DMS79 treated with DMSO at 0.1 percent for 48 hours (cell line): ENCODE measurements at regions not wholly inside any gene's neighbourhood (a gene's known extent, or its start where the extent isn't known, plus 50 kb on each side); places are given as distances from the start of the nearest gene placed in this dataset.

Experiments used
- DNase-seq: peaks from one replicate; lab custom pipeline; 2025; lab: John Stamatoyannopoulos, UW

DNA sequence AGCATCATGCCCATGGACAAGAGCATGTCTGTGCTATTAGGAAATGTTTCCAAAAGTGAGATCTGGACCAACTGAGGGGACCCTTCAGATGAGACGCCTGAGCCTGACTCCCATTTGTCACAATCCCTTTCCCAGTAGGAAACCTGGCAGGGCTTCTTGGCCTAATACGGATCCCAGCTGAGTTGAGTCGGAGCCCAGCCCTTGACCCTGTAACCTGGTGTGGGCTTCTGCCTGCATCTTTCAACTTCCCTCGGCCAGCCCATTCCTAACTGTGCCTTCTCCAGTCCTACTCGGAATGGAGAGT lies 148.3 kb downstream of the IRX2 start:
- no peak for DNase-seq

DNA sequence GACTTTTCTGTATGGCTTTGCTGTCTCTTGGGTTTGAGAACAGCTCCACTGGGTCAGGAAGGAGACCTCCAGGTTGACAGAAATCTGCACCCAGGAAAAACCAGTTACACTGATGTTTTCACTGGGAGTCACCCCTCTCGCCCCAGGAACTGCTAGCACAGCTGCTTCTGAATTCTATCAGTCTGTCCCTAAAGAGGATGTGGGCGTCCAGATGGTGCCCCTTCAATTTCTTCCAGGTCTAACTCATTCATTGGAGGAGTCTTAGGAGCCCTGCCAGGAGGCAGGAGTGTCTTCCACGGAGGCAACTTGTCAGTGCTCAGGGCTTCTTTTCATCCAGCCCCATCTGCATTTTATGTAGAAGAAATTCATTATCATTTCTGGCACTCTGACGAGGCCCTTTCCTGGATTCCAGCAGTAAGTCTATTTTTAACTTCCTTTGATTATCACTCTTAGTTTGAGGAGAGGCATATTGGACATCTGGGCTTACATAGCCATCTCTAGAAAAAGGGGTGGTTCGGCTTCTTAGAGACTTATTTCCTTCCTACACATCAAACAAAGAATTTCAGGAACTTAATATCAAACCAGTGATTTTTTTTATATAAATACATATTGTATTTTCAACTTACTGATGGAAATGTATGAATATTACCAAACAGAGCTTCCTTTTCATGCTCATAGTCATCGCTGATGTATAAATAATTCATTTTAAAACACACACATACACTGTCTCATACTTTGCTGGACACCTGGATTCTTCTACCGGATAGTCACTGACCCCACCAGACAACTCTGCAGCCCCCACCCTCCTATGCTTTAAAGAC lies 148.8 kb downstream of the IRX2 start:
- no peak for DNase-seq

GRCh38 chr5:2598503-2598902 lies 153.0 kb downstream of the IRX2 start:
- DNase-seq = no peak

- DNase-seq = no peak
Measured at GRCh38 chr5:2594701-2595100, 156.8 kb downstream of the IRX2 start.

- no peak for DNase-seq
Measured at GRCh38 chr5:2592766-2593165, 158.7 kb downstream of the IRX2 start.

DNA sequence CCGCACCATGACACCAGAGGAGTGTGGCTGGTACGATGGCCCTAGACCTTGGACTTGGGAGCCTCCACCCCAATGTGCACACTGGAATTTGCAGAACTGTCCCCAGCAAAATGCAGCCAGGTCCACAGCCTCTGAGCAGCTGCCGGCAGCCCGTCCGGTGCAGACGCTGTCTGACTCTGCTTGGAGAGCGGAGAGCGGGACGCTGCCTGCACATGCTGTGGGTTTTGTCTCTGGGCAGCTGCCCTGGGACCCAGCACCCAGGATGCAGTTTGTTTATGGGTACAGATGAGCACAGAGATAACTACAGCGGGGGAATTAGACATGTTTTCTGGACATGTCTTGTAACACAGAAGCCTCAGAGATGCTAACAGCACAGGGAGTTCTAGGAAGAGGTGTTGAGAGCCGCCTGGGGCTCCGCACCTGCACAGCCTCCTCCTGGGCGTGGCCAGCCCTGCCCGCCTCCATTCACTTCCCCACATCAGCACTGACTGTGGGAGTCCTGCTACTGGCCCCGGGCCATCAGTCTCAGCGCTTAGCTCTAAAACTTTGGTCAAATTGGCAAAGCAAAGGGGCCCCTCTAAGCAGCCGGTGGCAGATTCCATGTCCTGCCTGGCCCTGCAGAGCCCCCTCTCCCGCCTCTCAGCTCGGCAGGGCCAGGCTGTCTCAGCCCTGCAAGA lies 159.6 kb downstream of the IRX2 start:
- DNase-seq = peak; percentile 22

DNA sequence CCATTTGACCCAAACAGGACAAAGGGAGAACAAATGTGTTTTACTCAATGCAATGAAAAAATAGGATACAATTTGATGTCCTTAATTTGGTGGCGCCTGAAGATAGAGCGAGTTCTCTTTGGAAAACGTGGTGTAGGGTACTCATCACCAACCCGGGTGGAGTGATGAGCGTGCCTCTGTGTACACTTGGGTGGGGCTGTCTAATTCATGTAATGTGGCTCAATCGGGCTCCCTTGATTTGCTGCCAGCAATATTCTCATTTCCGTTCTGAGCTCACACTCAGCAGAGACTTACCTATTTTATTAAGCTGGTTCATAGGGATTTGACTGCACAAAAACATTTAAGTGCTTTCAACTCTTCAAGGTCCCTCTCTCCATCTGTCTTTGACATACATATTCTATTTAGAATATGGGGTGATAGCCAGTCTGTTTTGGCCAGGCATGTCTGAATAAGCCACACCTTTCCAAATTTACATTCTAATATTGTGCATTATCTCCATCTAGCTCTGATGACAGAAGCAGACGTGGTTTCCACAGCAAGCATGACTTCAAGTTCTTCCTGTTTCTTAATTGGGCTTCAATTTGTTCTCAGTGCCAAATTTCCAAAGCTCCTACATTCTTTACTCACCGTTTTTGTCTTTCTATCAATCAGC lies 162.5 kb downstream of the IRX2 start:
- DNase-seq = peak; percentile 71

- DNase-seq = no peak
Measured at GRCh38 chr5:2587189-2588031, 164.1 kb downstream of the IRX2 start.

DNA sequence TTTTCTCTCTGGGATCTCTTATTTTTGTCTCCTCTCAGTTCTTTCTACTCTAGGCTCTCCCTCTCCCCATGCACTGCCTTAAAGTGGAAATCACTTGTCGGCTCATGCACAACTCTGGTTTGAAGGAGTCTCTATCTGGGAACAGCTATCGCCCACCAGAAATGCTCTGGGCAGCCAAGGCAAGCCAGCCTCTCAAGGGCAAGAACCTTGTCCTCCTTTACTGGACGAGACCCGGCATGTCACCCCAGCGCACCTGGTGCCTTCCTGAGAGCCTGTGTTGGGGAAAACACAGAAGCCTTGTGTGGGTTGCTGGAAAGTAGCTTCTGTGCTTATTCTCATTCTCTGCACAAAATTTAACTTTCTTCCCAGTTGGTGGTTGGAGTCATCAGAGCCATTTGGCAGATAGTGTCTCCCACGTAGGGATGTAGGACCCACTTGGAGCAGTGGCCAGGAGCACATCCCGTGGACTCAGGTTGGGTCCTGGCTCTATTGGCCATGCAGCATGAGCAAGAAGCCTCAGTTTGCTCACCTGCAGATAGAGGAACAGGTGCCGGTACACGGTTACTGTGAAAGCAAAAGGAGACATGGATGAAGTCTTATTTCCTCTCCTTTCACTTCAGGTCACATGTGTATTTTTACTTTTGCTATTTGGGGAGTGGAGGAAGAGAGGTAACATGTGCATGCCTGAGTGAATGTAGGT lies 165.3 kb downstream of the IRX2 start:
- no peak for DNase-seq

- DNase-seq = no peak
Measured at GRCh38 chr5:2584579-2585269, 166.8 kb downstream of the IRX2 start.

DNA sequence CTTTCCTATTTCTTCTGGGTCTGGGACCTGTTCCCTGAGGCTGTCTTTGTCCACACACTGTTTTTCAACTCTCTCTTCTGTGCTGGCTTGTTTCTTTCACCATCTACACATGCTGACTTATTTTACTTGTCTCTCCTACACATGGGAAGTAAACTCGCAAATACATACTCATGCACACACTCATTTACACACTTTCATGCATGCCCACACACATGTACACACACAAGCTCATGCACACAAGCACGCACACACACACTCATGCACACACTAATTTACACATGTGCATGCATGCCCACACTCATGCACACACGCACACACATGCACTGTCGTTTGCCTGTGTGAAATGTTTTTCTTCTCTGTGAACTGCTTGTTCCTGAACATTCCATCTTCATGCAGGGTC lies 169.0 kb downstream of the IRX2 start:
- no peak for DNase-seq

GRCh38 chr5:2582106-2582505 lies 169.4 kb downstream of the IRX2 start:
- no peak for DNase-seq

DNA sequence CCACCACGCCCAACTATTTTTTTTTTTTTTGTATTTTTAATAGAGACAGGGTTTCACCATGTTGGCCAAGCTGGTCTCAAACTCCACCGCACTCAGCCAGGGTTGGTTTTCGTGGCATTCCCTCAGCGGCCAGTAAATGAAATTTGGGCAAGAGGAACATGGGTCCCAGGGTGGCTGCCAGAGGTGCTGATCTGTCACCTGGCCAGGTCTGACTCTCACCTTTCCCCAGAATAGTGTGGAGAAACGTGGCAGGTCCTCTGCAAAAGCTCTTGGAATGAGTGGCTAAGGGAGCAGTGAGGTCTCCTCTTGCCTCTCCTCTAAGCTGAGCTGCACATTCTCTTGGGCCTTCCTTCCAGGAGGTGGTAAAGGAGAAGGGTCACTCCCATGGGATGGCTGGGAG lies 170.1 kb downstream of the IRX2 start:
- no peak for DNase-seq

DNA sequence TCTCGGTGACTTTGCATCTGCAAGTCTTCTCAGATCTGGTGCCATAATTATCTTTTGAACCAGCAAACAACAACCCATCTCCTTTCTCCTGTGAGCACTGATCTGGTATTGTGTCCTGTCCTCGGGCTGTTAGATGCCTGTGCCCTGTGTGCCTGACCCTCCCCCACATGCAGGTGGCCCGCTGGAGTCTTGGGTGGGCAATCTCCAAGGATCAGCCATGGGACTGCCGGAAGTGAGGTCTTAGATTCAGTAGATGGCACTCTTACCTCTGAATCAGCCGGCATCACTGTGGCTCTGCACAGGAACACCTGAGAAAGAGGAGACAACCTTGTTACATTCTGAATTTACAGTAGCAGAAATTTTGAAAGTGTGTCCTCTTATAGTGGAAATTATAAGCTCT lies 172.4 kb downstream of the IRX2 start:
- peak; percentile 17 for DNase-seq

- DNase-seq = no peak
Measured at GRCh38 chr5:2577312-2578036, 174.0 kb downstream of the IRX2 start.

- no peak for DNase-seq
Measured at GRCh38 chr5:2576823-2577222, 174.7 kb downstream of the IRX2 start.

DNA sequence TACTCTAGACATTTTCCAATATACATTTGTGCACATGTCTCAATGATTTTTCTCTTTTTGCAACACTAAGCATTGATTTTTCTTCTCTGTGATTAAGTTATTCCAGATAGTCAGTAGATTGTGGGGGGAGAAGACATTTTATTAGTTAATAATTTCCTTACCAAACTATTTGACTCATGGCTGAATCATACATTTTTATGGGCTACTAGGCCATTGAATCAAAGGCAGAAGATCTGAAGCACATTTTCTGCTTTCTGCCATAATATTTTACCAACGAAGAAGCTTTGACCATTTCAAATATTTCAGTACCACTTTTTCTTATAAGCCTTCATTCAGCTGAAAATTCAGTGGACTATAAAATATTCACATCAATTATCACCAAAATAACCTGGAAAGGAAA lies 175.6 kb downstream of the IRX2 start:
- DNase-seq = no peak

- no peak for DNase-seq
Measured at GRCh38 chr5:2575292-2575691, 176.2 kb downstream of the IRX2 start.

- DNase-seq = no peak
Measured at GRCh38 chr5:2574155-2574554, 177.3 kb downstream of the IRX2 start.

GRCh38 chr5:2570586-2570985 lies 180.9 kb downstream of the IRX2 start:
- DNase-seq = no peak
